OCI-LY1 (cell line): ENCODE measurements at regions not wholly inside any gene's neighbourhood (a gene's known extent, or its start where the extent isn't known, plus 50 kb on each side); places are given as distances from the start of the nearest gene placed in this dataset.

ENCODE experiments used
- H2AFZ ChIP-seq: fragments of 200-600 bp; sonication (generic), shearing (Covaris generic); 2 replicates; pipeline ENCODE4 v1.6.0; 2014; ENCODE audit warnings: antibody characterized with exemption, mild to moderate bottlenecking, low read length
- H3F3A ChIP-seq: fragments of 200-600 bp; sonication (generic), shearing (Covaris generic); 2 replicates; pipeline ENCODE4 v1.6.0; 2014; ENCODE audit warnings: mild to moderate bottlenecking, antibody characterized with exemption, low read length, moderate library complexity; ENCODE audit not compliant: insufficient read depth
- H3K27ac ChIP-seq: fragments of 200-600 bp; sonication (generic); 2 replicates; pipeline ENCODE4 v1.5.1; 2014; ENCODE audit warnings: low read length, mixed run types, mild to moderate bottlenecking, low read depth; ENCODE audit not compliant: poor library complexity, severe bottlenecking
- H3K27me3 ChIP-seq: fragments of 200-600 bp; sonication (generic); 2 replicates; pipeline ENCODE4 v1.6.0; 2014; ENCODE audit warnings: antibody characterized with exemption, mild to moderate bottlenecking, low read length, moderate library complexity; ENCODE audit not compliant: insufficient read depth
- H3K36me3 ChIP-seq: fragments of 200-600 bp; sonication (generic); 2 replicates; pipeline ENCODE4 v1.6.1; 2014; ENCODE audit warnings: mild to moderate bottlenecking, antibody characterized with exemption, low read length, moderate library complexity, mixed read lengths; ENCODE audit not compliant: insufficient read depth
- H3K4me1 ChIP-seq: fragments of 200-600 bp; sonication (generic); 2 replicates; pipeline ENCODE4 v1.5.1; 2014; ENCODE audit warnings: mild to moderate bottlenecking, low read length, moderate library complexity; ENCODE audit not compliant: insufficient read depth, severe bottlenecking
- H3K4me2 ChIP-seq: fragments of 200-600 bp; sonication (generic), shearing (Covaris generic); 2 replicates; pipeline ENCODE4 v1.6.1; 2014; ENCODE audit warnings: low read length
- H3K4me3 ChIP-seq: fragments of 200-600 bp; sonication (generic); 2 replicates; pipeline ENCODE4 v1.5.1; 2014; ENCODE audit warnings: low read length, low read depth, mild to moderate bottlenecking, mixed read lengths; ENCODE audit not compliant: poor library complexity, severe bottlenecking
- H3K79me2 ChIP-seq: fragments of 200-600 bp; shearing (Covaris generic); 2 replicates; pipeline ENCODE4 v1.6.1; 2016; ENCODE audit warnings: mixed run types, low read length, mixed read lengths; ENCODE audit not compliant: insufficient read depth
- H3K9ac ChIP-seq: fragments of 200-600 bp; sonication (generic), shearing (Covaris generic); 2 replicates; pipeline ENCODE4 v1.6.1; 2014; ENCODE audit warnings: mild to moderate bottlenecking, low read length, mixed read lengths
- H3K9me2 ChIP-seq: fragments of 200-600 bp; sonication (generic), shearing (Covaris generic); 2 replicates; pipeline ENCODE4 v1.6.1; 2014; ENCODE audit warnings: low read depth, mild to moderate bottlenecking, low read length, mixed read lengths
- H3K9me3 ChIP-seq: fragments of 200-600 bp; shearing (Covaris generic); 2 replicates; pipeline ENCODE4 v1.6.1; 2014; ENCODE audit warnings: low read length, mixed read lengths
- H4K20me1 ChIP-seq: fragments of 200-600 bp; sonication (generic), shearing (Covaris generic); 2 replicates; pipeline ENCODE4 v1.6.0; 2016; ENCODE audit warnings: mild to moderate bottlenecking, low read length; ENCODE audit not compliant: insufficient read depth
- CTCF ChIP-seq: fragments of 200-600 bp; sonication (generic), shearing (Covaris generic); IDR thresholded peaks from 2 replicates; pipeline ENCODE4 v1.5.1; 2017; ENCODE audit warnings: mild to moderate bottlenecking, antibody characterized with exemption, low read length, moderate library complexity, mixed read lengths
- EZH2 ChIP-seq: fragments of 200-600 bp; sonication (generic), shearing (Covaris generic); IDR thresholded peaks from 2 replicates; pipeline ENCODE4 v1.8.0; 2017; ENCODE audit warnings: borderline replicate concordance, mixed run types, mild to moderate bottlenecking, antibody characterized with exemption, low read length, moderate library complexity, mixed read lengths

GRCh38 chr4:177187371-177187770 lies 122.3 kb upstream of the NEIL3 start:
- no peak for TF ChIP-seq CTCF
- no peak for TF ChIP-seq EZH2
- no peaks in the 10 kb centered on the region for H4K20me1 ChIP-seq
- H3K9ac ChIP-seq = no peak overlapping the region
- H3F3A ChIP-seq = no peaks in the 10 kb centered on the region
- no peak overlapping the region for H3K27ac ChIP-seq
- H3K9me2 ChIP-seq = no peaks in the 10 kb centered on the region
- H3K79me2 ChIP-seq = no peaks in the 10 kb centered on the region
- no peaks in the 10 kb centered on the region for H3K27me3 ChIP-seq
- H3K4me2 ChIP-seq = no peak overlapping the region
- H3K9me3 ChIP-seq = no peaks in the 10 kb centered on the region
- H3K4me3 ChIP-seq = no peak overlapping the region
- no peaks in the 10 kb centered on the region for H3K4me1 ChIP-seq
- H3K36me3 ChIP-seq = no peaks in the 10 kb centered on the region
- H2AFZ ChIP-seq = no peak overlapping the region

- Histone ChIP-seq H3K27ac (no peak overlapping the region), H3F3A (no peaks in the 10 kb centered on the region), H3K9me3 (no peaks in the 10 kb centered on the region), H3K27me3 (no peaks in the 10 kb centered on the region), H4K20me1 (no peaks in the 10 kb centered on the region), H3K4me3 (no peak overlapping the region), H3K79me2 (no peaks in the 10 kb centered on the region), H3K4me1 (no peaks in the 10 kb centered on the region), H3K4me2 (no peak overlapping the region), H3K9me2 (no peaks in the 10 kb centered on the region), H3K9ac (no peak overlapping the region), H3K36me3 (no peaks in the 10 kb centered on the region), H2AFZ (no peak overlapping the region)
- TF ChIP-seq CTCF = no peak
- no peak for TF ChIP-seq EZH2
Observed at GRCh38 chr4:177190995-177191580, 118.6 kb upstream of the NEIL3 start.

GRCh38 chr4:177191586-177191985 lies 118.1 kb upstream of the NEIL3 start:
- H3K27ac ChIP-seq = no peak overlapping the region
- no peak overlapping the region for H3K4me3 ChIP-seq
- no peaks in the 10 kb centered on the region for H4K20me1 ChIP-seq
- H3K4me2 ChIP-seq = no peak overlapping the region
- no peaks in the 10 kb centered on the region for H3K4me1 ChIP-seq
- H3K9me2 ChIP-seq = no peaks in the 10 kb centered on the region
- no peaks in the 10 kb centered on the region for H3K79me2 ChIP-seq
- H3F3A ChIP-seq = no peaks in the 10 kb centered on the region
- TF ChIP-seq CTCF = no peak
- TF ChIP-seq EZH2 = no peak
- H2AFZ ChIP-seq = no peak overlapping the region
- H3K9me3 ChIP-seq = no peaks in the 10 kb centered on the region
- no peaks in the 10 kb centered on the region for H3K27me3 ChIP-seq
- no peak overlapping the region for H3K9ac ChIP-seq
- H3K36me3 ChIP-seq = no peaks in the 10 kb centered on the region
